Ishikawa (cell line): ENCODE measurements at regions not wholly inside any gene's neighbourhood (a gene's known extent, or its start where the extent isn't known, plus 50 kb on each side); places are given as distances from the start of the nearest gene placed in this dataset.

Experiments
- CEBPB ChIP-seq: IDR thresholded peaks from 2 replicates; pipeline ENCODE4 v1.6.1; 2012
- CREB1 ChIP-seq: IDR thresholded peaks from 2 replicates; pipeline ENCODE4 v1.6.1; 2012; ENCODE audit warnings: low read depth
- EGR1 ChIP-seq: IDR thresholded peaks from 2 replicates; pipeline ENCODE4 v1.6.1; 2012
- EP300 ChIP-seq: IDR thresholded peaks from 2 replicates; pipeline ENCODE4 v1.6.1; 2012; ENCODE audit warnings: borderline replicate concordance
- FOXM1 ChIP-seq: IDR thresholded peaks from 2 replicates; pipeline ENCODE4 v1.6.1; 2012; ENCODE audit warnings: low read depth, borderline replicate concordance
- NFIC ChIP-seq: IDR thresholded peaks from 2 replicates; pipeline ENCODE4 v1.6.1; 2012
- RAD21 ChIP-seq: IDR thresholded peaks from 2 replicates; pipeline ENCODE4 v1.6.1; 2012; ENCODE audit warnings: low read depth
- TAF1 ChIP-seq: IDR thresholded peaks from 2 replicates; pipeline ENCODE4 v1.6.1; 2012; ENCODE audit warnings: low read depth, mild to moderate bottlenecking
- YY1 ChIP-seq: IDR thresholded peaks from 2 replicates; pipeline ENCODE4 v1.6.1; 2012; ENCODE audit warnings: low read depth
- ZBTB7A ChIP-seq: IDR thresholded peaks from 2 replicates; pipeline ENCODE4 v1.6.1; 2012; ENCODE audit warnings: low read depth
- TF ChIP-seq, protein P1 (sequence below): IDR thresholded peaks from 2 replicates; pipeline ENCODE4 v1.6.1; 2012; ENCODE audit warnings: low read depth, mild to moderate bottlenecking
- TF ChIP-seq, protein P2 (sequence below): IDR thresholded peaks from 2 replicates; pipeline ENCODE4 v1.6.1; 2012

DNA sequence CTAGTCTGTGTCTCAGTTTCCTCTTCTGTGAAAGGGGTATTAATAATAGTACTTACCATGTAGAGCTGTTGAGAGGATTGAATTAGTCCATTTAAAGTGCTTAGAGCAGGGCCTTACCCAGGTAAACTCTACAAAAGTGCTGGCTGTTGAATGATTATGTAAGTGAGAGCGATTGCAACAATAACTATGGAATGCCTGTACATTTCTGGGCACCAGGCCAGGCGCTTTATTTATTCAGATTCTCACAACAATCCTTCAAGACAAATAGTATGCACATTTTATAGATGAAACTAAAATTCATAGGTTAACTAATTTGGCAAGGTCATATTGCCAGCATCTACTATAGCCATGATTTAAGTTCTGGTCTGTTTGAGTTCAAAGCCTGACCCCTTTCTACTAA lies 78.3 kb upstream of the MMS22L start:
- TF ChIP-seq, protein P1, sequence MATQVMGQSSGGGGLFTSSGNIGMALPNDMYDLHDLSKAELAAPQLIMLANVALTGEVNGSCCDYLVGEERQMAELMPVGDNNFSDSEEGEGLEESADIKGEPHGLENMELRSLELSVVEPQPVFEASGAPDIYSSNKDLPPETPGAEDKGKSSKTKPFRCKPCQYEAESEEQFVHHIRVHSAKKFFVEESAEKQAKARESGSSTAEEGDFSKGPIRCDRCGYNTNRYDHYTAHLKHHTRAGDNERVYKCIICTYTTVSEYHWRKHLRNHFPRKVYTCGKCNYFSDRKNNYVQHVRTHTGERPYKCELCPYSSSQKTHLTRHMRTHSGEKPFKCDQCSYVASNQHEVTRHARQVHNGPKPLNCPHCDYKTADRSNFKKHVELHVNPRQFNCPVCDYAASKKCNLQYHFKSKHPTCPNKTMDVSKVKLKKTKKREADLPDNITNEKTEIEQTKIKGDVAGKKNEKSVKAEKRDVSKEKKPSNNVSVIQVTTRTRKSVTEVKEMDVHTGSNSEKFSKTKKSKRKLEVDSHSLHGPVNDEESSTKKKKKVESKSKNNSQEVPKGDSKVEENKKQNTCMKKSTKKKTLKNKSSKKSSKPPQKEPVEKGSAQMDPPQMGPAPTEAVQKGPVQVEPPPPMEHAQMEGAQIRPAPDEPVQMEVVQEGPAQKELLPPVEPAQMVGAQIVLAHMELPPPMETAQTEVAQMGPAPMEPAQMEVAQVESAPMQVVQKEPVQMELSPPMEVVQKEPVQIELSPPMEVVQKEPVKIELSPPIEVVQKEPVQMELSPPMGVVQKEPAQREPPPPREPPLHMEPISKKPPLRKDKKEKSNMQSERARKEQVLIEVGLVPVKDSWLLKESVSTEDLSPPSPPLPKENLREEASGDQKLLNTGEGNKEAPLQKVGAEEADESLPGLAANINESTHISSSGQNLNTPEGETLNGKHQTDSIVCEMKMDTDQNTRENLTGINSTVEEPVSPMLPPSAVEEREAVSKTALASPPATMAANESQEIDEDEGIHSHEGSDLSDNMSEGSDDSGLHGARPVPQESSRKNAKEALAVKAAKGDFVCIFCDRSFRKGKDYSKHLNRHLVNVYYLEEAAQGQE, result no peak
- TF ChIP-seq CEBPB (peak; percentile 30; the same call in 1 of the 2 replicates), EP300 (no peak), NFIC (0 out of 2 replicates have a peak, but pooled peaks have one; percentile 12), CREB1 (no peak), FOXM1 (no peak), TAF1 (no peak), YY1 (no peak), RAD21 (no peak), ZBTB7A (no peak), EGR1 (no peak)
- TF ChIP-seq, protein P2, sequence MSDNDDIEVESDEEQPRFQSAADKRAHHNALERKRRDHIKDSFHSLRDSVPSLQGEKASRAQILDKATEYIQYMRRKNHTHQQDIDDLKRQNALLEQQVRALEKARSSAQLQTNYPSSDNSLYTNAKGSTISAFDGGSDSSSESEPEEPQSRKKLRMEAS, result no peak
